KBM-7 (cell line): ENCODE measurements at regions not wholly inside any gene's neighbourhood (a gene's known extent, or its start where the extent isn't known, plus 50 kb on each side); places are given as distances from the start of the nearest gene placed in this dataset.
"Not testable (repeated sequence)": the region's sequence is repeated elsewhere in the genome, so short reads cannot be mapped to it uniquely, and the experiment has no call there.

ENCODE experiments used
- DNase-seq: peaks from one replicate; pipeline ENCODE4 v3.0.0-alpha.2; 2015
- in situ Hi-C: fragments of 300-500 bp; cut with MboI; formaldehyde crosslinking; loops from 2 replicates; pipeline ENCODE4 v1.14.3; 2020; ENCODE audit warnings: low sequenced_read_pairs, low pct_unique_long_range_greater_than_20kb, mixed read lengths

- in situ Hi-C loops = no loop called here
Observed at GRCh38 chr11:50220651-50221050, 188.0 kb downstream of the OR4C45 start.

GRCh38 chr11:50238368-50238767 is 205.7 kb downstream of the OR4C45 start:
- DNase-seq = not testable (repeated sequence)
- in situ Hi-C loops = loop anchor here (25.0 kb wide), 1 partner anchor 151 kb away; no protein-coding TSS in a partner anchor

More at GRCh38 chr11:50220651-50221050, 188.0 kb downstream of the OR4C45 start:
- no peak for DNase-seq

GRCh38 chr11:50246183-50246582 is 213.5 kb downstream of the OR4C45 start:
- in situ Hi-C loops = loop anchor here (25.0 kb wide), 1 partner anchor 159 kb away; no protein-coding TSS in a partner anchor
- DNase-seq = no peak

GRCh38 chr11:50246699-50247098 is 214.0 kb downstream of the OR4C45 start:
- in situ Hi-C loops = loop anchor here (25.0 kb wide), 1 partner anchor 159 kb away; no protein-coding TSS in a partner anchor
- no peak for DNase-seq

GRCh38 chr11:50247309-50247874 is 214.7 kb downstream of the OR4C45 start:
- in situ Hi-C loops = loop anchor here (25.0 kb wide), 1 partner anchor 160 kb away; no protein-coding TSS in a partner anchor
- DNase-seq = no peak

- in situ Hi-C loops = no loop called here
- DNase-seq = no peak
Observed at GRCh38 chr11:50267851-50268250, 235.2 kb downstream of the OR4C45 start.

GRCh38 chr11:50275133-50275532 is 242.5 kb downstream of the OR4C45 start:
- in situ Hi-C loops = no loop called here
- no peak for DNase-seq

- in situ Hi-C loops = no loop called here
- DNase-seq = no peak
Observed at GRCh38 chr11:50278756-50279155, 246.1 kb downstream of the OR4C45 start.

GRCh38 chr11:50298182-50298988 is 265.7 kb downstream of the OR4C45 start:
- DNase-seq = no peak
- in situ Hi-C loops = no loop called here

- in situ Hi-C loops, DNase-seq: not testable (repeated sequence)
Observed at GRCh38 chr11:50330723-50331122, 298.0 kb downstream of the OR4C45 start.

GRCh38 chr11:50333861-50334260 is 301.2 kb downstream of the OR4C45 start:
- in situ Hi-C loops = no loop called here

GRCh38 chr11:50337432-50337831 is 304.8 kb downstream of the OR4C45 start:
- DNase-seq, in situ Hi-C loops: not testable (repeated sequence)

More at GRCh38 chr11:50333861-50334260, 301.2 kb downstream of the OR4C45 start:
- no peak for DNase-seq

GRCh38 chr11:50348018-50348417 is 315.3 kb downstream of the OR4C45 start:
- in situ Hi-C loops, DNase-seq: not testable (repeated sequence)

GRCh38 chr11:50379484-50379883 is 346.8 kb downstream of the OR4C45 start:
- in situ Hi-C loops = no loop called here
- no peak for DNase-seq

- no peak for DNase-seq
- in situ Hi-C loops = no loop called here
Observed at GRCh38 chr11:50394017-50394416, 361.3 kb downstream of the OR4C45 start.

GRCh38 chr11:50412832-50413231 is 380.2 kb downstream of the OR4C45 start:
- in situ Hi-C loops = no loop called here
- no peak for DNase-seq

- in situ Hi-C loops = no loop called here
Observed at GRCh38 chr11:50423208-50423607, 390.5 kb downstream of the OR4C45 start.

More at GRCh38 chr11:50423208-50423607, 390.5 kb downstream of the OR4C45 start:
- DNase-seq = no peak
